ENCODE measurements at regions not wholly inside any gene's neighbourhood (a gene's known extent, or its start where the extent isn't known, plus 50 kb on each side); places are given as distances from the start of the nearest gene placed in this dataset.
"Not testable (repeated sequence)": the region's sequence is repeated elsewhere in the genome, so short reads cannot be mapped to it uniquely, and the experiment has no call there.

DNA sequence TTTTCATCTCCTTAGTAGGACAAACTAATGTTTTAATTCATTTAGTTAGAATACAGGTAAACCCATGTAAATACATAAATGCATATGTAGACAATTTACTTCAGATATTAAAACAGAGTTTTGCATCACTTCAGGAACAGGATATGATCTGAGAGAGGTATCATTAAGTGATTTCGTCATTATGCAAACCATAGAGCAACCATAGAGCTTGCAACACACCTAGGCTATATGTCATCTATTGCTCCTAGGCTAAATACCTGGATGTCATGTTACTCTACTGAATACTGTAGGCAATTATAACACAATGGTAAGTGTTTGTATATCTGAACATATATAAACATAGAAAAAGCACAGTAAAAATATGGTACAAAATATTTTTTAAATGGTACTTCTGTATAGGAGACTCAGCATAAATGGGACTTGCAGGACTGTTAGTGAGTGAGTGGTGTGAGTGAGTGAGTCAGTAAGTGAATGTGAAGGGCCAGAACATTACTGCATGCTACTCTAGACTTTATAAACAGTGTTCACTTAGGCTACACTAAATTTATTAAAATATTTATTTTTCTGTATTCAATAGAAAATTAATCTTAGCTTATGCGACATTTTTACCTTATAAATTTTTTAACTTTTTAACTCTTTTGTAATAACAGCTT lies 1377.5 kb upstream of the CDH9 start:
- no peak for DNase-seq

GRCh38 chr5:28414619-28415018 lies 1376.2 kb upstream of the CDH9 start:
- no peak for DNase-seq

GRCh38 chr5:28408651-28409050 lies 1370.3 kb upstream of the CDH9 start:
- no peak for DNase-seq

DNA sequence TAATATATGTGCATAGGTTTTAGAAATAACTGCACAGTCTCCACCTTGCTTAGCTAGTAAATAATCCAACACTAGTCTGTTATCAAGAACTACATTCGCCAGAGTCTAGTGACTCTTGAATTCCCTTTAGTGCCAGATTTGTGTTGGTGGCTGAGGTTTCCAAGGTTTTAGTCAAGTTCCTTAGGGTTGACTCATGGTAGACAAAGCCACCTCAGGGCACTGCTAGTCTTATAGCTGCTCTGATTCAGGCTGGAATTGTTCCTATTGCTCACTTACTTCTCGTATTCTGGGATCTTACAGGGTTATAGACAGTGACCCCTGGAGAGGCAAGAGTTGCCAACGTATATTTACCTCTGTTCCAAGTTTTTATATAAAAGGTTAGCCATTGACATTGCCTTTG lies 1369.8 kb upstream of the CDH9 start:
- no peak for DNase-seq

- no peak for DNase-seq
These were observed 1366.1 kb upstream of the CDH9 start for GRCh38 chr5:28404363-28405071.

DNA sequence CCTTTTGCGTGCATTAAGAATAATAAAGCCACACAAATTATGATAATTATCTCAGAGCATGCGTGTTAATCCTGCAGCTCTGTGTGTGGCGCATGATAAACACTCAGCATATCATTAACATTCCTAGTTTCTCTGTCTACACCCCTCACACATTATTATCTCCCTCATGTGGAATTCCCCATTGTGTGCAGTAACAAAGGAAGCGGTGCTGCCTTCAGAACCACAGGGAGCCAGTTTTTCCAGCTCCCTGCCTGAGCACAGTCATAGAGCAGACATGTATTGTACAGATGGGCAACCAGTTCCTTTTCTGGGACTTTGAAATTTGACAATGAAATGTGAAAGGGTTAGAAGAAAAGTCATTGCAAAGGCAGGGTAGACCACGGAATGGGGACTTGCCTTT lies 1365.5 kb upstream of the CDH9 start:
- DNase-seq, result no peak

- no peak for DNase-seq
These were observed 1364.4 kb upstream of the CDH9 start for GRCh38 chr5:28402590-28403301.

GRCh38 chr5:28400076-28400475 lies 1361.7 kb upstream of the CDH9 start:
- DNase-seq, result no peak

- DNase-seq, result no peak
These were observed 1360.8 kb upstream of the CDH9 start for GRCh38 chr5:28399211-28399610.

DNA sequence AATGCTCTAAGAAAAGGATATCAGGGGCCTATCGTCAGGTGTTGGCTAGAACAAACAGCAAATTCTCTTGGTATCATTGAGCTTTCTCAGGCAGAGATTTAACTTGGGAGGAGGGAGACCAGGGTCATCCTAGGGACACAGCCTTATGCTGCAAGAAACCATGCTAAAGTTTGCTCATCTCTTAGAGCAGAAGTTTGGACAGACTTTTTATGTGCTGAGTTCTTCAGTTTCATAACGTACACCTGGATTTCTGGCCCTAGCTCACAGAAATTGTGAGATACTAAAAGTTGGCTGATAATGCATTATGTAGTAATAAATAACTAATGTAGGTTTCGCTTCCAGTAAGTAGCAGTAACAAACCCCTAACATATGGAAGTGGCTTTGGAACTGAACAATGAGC lies 1359.8 kb upstream of the CDH9 start:
- no peak for DNase-seq

DNA sequence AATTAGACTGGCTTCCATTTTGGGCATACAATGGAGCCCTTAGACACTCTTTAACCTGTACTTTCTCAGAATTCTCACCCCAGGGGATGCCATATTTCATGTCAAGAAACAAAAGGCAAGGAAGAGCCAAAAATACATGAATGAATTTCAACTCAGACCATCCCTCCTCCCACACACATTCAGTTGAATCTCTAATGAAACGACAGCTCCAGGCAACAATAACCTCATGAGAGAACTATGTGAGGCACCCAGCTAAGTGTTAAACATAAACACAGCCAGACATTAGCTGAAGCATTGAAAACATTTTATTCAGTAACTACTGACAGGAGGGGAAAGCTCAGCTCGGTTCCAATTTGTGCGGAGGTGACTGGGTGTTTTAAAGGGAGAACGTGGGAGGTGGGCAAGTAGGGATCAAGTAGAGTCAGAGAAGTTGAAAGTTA lies 1359.1 kb upstream of the CDH9 start:
- DNase-seq, result no peak

GRCh38 chr5:28391277-28391676 lies 1352.9 kb upstream of the CDH9 start:
- DNase-seq, result no peak

- DNase-seq, result no peak
These were observed 1352.0 kb upstream of the CDH9 start for GRCh38 chr5:28390341-28390740.

GRCh38 chr5:28389727-28390126 lies 1351.3 kb upstream of the CDH9 start:
- DNase-seq, result not testable (repeated sequence)

DNA sequence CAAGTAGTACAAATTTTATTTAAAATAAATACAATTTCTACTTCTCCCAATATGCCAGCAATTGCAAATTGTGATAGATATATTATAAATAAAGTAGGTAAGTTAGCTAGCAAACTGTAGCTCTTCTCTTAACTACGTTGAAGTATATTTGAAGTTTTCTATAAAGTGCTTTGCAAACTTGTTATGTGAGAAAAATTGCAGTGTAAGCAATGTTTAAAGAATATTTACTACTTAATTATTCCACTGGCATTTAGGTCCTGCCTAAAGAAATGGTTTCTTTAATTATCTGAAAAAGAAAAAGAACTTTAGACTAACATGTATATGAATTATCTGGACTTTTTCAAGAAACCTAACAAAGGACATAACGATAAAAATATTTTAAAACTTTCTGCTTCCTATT lies 1350.0 kb upstream of the CDH9 start:
- no peak for DNase-seq

DNA sequence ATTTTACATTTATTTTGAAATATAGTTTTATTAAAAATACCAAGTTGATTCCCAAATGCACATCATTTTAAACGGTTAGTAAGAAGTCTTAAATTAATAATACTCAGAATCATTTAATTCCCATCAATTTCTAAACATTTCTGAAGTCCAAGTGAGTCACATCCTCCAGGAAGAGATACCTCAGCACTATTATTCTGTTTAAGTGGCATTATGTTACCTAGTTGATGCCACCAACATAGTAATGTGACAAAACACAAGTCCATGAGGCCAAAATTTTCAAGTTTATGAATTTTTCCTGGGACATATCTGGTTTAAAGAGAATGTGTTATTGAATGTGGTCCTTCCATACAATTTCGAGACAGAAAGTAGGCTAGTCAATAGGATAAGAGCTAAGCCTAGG lies 1348.3 kb upstream of the CDH9 start:
- DNase-seq, result no peak

- DNase-seq, result no peak
These were observed 1341.8 kb upstream of the CDH9 start for GRCh38 chr5:28380167-28380566.

GRCh38 chr5:28374492-28374967 lies 1336.1 kb upstream of the CDH9 start:
- no peak for DNase-seq

DNA sequence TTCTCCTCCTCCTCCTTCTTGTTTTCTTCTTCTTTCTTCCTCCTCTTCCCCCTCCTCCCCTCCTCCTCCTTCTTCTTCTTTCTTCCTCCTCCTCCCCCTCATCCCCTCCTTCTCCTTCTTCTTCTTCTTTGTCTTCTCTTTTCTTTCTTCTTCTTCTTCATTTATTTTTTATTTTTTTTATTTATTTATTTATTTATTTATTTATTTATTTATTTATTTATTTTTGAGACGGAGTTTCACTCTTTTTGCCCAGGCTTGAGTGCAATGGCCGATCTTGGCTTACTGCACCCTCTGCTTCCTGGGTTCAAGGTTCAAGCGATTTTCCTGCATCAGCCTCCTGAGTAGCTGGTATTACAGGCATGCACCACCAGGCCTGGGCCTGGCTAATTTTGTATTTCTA lies 1332.5 kb upstream of the CDH9 start:
- DNase-seq, result no peak

- no peak for DNase-seq
These were observed 1331.0 kb upstream of the CDH9 start for GRCh38 chr5:28369418-28369817.

- DNase-seq, result no peak
These were observed 1317.4 kb upstream of the CDH9 start for GRCh38 chr5:28355831-28356230.

DNA sequence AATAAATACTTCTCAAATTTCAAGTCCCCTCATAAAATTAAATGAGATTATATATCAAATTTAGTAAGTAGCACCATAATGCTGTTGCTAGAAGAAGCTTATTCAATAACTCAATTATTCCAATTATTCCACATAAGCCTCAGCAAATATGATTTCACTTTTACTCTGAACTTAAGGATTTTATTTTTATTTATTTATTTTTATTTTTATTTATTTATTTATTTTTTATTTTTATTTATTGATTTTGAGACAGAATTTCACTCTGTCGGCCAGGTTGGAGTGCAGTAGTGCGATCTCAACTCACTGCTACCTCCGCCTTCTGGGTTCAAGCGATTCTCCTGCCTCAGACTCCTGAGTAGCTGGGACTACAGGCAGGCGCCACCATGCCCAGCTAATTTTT lies 1308.3 kb upstream of the CDH9 start:
- DNase-seq, result no peak

- no peak for DNase-seq
These were observed 1306.5 kb upstream of the CDH9 start for GRCh38 chr5:28344836-28345433.

GRCh38 chr5:28329176-28329575 lies 1290.8 kb upstream of the CDH9 start:
- no peak for DNase-seq
